Colonic mucosa (tissue), 4 donors: ENCODE measurements at regions not wholly inside any gene's neighbourhood (a gene's known extent, or its start where the extent isn't known, plus 50 kb on each side); places are given as distances from the start of the nearest gene placed in this dataset.

Source experiments
- DNase-seq: peaks from one replicate; pipeline ENCODE4 v3.0.0-alpha.2; 2020
- H3K27ac ChIP-seq: fragments of 200-600 bp; one replicate; pipeline ENCODE4 v1.8.0; 2021
- H3K27me3 ChIP-seq: fragments of 200-600 bp; one replicate; pipeline ENCODE4 v1.8.0; 2021
- H3K36me3 ChIP-seq: fragments of 200-600 bp; one replicate; pipeline ENCODE4 v1.8.0; 2021
- H3K4me1 ChIP-seq: fragments of 200-600 bp; one replicate; pipeline ENCODE4 v1.8.0; 2021; ENCODE audit warnings: mild to moderate bottlenecking
- H3K4me3 ChIP-seq: fragments of 200-600 bp; one replicate; pipeline ENCODE4 v1.8.0; 2021
- H3K9ac ChIP-seq, 2 donors: one replicate each; pipeline ENCODE4 v1.7.0; 2013; ENCODE audit warnings: control low read depth in 2 of 2, low read depth in 2 of 2, low read length in 2 of 2
- H3K9me3 ChIP-seq: fragments of 200-600 bp; one replicate; pipeline ENCODE4 v1.8.0; 2021
- intact Hi-C: fragments of 100-400 bp; cut with DNase I; formaldehyde crosslinking; loops from one replicate; pipeline ENCODE4 v1.14.1; 2022
- TF ChIP-seq, protein P1 (sequence below): fragments of 200-600 bp; IDR thresholded peaks from one replicate; pipeline ENCODE4 v1.8.0; 2022; ENCODE audit warnings: antibody characterized with exemption, mild to moderate bottlenecking
- donor health status: healthy.
- donor health status: DM: no; HTN: no; CAD: no.
- donor health status: DM: no; HTN: no; CAD: no.

DNA sequence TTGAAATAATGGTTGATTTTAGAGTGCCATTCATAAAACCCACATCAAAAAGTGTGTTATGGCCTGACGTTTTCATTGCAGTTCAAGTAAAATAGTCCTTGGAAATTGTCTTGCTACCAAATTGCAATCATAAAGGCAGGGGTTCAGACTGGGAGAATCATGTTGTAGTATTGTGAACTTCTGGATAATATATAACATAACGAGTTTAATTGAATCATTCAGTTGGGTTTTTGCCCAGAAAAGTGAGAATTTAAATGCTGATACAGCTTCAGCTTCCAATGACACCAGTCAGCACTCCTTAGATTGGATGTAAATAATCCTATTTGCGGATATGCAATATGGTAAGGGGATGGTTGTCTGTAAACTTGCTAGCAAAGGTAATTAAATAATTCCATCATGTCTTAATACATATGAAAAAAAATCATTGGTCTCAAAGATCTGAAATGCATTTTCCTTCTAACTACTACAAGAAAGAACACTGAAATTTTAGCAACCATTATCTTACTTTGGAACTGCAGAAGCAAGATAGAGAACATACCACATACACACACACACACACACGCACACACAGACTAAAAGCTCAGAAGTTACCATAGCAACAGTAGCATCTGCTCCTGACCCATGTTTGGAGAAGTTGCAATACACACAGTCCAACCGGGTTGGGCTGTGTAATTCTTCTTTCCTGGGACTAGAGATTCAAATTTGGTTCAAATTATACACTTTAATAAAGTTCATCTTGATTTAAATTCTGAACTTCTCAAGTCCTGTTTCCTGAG is 686.2 kb upstream of the NR2F2 start:
- Histone ChIP-seq H3K27ac (no peak overlapping the region), H3K9ac (no peak overlapping the region), H3K4me3 (no peak overlapping the region), H3K4me1 (no peaks in the 10 kb centered on the region), H3K36me3 (no peaks in the 10 kb centered on the region), H3K27me3 (no peaks in the 10 kb centered on the region), H3K9me3 (no peaks in the 10 kb centered on the region)
- DNase-seq: no peak
- intact Hi-C loops: no loop called here
- TF ChIP-seq, protein P1, sequence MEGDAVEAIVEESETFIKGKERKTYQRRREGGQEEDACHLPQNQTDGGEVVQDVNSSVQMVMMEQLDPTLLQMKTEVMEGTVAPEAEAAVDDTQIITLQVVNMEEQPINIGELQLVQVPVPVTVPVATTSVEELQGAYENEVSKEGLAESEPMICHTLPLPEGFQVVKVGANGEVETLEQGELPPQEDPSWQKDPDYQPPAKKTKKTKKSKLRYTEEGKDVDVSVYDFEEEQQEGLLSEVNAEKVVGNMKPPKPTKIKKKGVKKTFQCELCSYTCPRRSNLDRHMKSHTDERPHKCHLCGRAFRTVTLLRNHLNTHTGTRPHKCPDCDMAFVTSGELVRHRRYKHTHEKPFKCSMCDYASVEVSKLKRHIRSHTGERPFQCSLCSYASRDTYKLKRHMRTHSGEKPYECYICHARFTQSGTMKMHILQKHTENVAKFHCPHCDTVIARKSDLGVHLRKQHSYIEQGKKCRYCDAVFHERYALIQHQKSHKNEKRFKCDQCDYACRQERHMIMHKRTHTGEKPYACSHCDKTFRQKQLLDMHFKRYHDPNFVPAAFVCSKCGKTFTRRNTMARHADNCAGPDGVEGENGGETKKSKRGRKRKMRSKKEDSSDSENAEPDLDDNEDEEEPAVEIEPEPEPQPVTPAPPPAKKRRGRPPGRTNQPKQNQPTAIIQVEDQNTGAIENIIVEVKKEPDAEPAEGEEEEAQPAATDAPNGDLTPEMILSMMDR: no peak

DNA sequence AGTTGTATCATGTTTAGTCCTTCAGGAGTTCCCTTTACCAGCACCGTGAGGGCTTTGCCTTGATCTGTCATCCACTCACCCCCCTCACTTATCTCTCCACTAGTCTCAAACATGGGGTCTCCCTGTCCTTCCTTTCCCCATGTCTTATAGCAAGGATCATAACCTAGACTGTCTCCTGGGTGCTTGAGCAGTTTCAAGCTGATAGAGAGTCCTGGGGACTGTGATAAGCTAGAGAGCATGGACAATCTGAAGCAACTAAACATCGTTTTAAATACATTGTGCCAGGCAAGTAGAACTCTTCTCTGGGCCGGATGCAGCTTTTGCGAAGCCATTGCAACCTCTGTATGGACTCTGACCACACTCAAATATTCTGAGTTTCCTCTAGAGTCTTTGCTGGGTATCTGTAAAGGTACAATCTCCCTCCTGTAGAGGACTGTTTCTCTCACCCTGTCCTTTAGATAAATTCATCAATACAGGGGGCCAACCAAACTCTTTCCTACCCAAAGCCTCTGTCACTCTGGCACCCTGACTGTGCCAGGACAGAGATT is 684.6 kb upstream of the NR2F2 start:
- H3K4me3 ChIP-seq: no peak overlapping the region
- no peak overlapping the region for H3K27ac ChIP-seq
- no peaks in the 10 kb centered on the region for H3K9me3 ChIP-seq
- H3K9ac ChIP-seq: no peak overlapping the region
- H3K27me3 ChIP-seq: no peaks in the 10 kb centered on the region
- DNase-seq: no peak
- H3K4me1 ChIP-seq: no peaks in the 10 kb centered on the region
- no peaks in the 10 kb centered on the region for H3K36me3 ChIP-seq
- TF ChIP-seq, protein P1: no peak
- intact Hi-C loops: no loop called here

DNA sequence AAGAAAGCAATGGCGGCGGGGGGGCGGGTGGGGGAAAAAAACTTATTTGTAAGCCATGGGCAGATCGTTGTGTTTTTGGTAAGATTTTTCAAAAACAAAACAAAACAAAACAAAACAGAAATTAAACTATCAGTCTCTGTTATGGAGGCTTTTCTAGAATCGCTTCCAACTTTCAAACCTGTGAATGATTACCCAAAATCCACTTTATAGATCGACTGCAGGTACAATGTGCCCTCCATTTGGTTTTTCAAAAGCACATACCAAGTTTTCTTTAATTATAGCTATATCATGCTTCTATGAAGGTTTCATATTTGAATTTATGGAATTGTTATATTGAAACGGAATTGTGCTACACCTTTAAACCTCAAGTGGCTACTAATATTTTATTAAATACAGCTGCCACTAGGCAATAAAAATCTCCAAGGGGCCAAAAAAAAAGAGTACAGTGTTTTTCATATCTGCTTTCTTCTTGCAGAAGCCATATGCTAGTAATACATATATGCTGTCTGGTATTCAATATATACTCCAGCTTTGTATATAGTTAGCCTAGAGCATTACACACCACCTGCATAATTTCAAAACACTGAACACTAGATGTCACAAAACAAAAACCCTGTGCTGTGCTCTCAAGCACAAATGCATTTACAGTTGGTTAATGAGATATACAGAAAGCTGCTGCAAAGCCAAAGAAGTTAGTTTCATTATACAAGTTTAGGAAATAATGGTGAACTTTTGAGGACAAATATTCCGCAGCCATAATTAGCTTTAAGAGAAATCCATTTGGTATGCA is 683.8 kb upstream of the NR2F2 start:
- no peak overlapping the region for H3K4me3 ChIP-seq
- DNase-seq: no peak
- no peaks in the 10 kb centered on the region for H3K9me3 ChIP-seq
- no peaks in the 10 kb centered on the region for H3K36me3 ChIP-seq
- no peaks in the 10 kb centered on the region for H3K4me1 ChIP-seq
- TF ChIP-seq, protein P1: no peak
- intact Hi-C loops: no loop called here
- no peaks in the 10 kb centered on the region for H3K27me3 ChIP-seq
- no peak overlapping the region for H3K27ac ChIP-seq
- no peak overlapping the region for H3K9ac ChIP-seq

DNA sequence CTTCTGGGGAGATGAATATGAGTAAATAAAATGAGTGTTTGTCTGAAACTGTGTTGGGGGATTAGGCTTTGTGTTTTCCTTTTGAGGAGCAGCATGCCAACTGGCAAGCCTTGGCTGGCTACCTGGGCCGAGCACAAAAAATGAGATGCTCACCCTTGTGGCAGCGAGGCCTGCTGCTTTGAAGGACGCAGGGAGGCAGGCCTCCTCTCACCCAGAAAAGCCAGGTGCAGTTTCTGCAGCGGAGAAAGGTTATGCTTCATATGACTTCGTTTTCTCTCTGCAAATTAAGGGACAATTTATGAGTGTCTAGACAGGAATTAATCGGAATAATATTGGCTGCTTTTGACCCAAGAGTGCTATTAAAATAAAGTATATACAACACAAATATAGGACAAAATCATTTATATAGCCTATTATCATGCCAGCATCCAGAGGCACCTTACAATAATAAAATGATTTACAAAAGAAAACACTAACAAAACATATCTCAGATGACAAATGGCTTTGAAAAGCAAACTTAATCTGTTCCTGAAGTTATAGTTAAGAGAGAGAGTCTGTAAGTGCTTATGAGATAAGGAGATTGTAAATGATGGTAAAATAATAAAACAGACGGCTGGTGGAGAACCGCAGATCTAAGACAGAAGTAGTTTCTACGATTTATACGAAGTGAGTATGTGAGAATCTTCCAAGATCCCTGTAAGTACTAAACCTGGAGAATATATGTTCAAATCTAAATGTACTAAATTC is 682.8 kb upstream of the NR2F2 start:
- intact Hi-C loops: no loop called here
- Histone ChIP-seq H3K36me3 (no peaks in the 10 kb centered on the region), H3K4me1 (no peaks in the 10 kb centered on the region), H3K27ac (no peak overlapping the region), H3K4me3 (no peak overlapping the region), H3K9me3 (no peaks in the 10 kb centered on the region), H3K27me3 (no peaks in the 10 kb centered on the region), H3K9ac (no peak overlapping the region)
- TF ChIP-seq, protein P1: no peak
- DNase-seq: no peak

GRCh38 chr15:95653361-95653805 is 677.1 kb upstream of the NR2F2 start:
- intact Hi-C loops: no loop called here
- H3K36me3 ChIP-seq: no peaks in the 10 kb centered on the region
- TF ChIP-seq, protein P1: no peak
- no peak overlapping the region for H3K27ac ChIP-seq
- H3K9ac ChIP-seq: no peak overlapping the region
- no peak for DNase-seq
- H3K4me3 ChIP-seq: no peak overlapping the region
- H3K9me3 ChIP-seq: no peaks in the 10 kb centered on the region
- no peaks in the 10 kb centered on the region for H3K27me3 ChIP-seq
- H3K4me1 ChIP-seq: no peaks in the 10 kb centered on the region
